HepG2 (cell line): ENCODE measurements at regions not wholly inside any gene's neighbourhood (a gene's known extent, or its start where the extent isn't known, plus 50 kb on each side); places are given as distances from the start of the nearest gene placed in this dataset.

Experiments used
- BRCA1 ChIP-seq: sonication (generic); formaldehyde crosslinking; IDR thresholded peaks from 2 replicates; pipeline ENCODE4 v1.4.0; 2020; ENCODE audit warnings: missing genetic modification reagents
- CHCHD3 ChIP-seq: sonication (generic); formaldehyde crosslinking; IDR thresholded peaks from 2 replicates; pipeline ENCODE4 v1.8.0; 2022; ENCODE audit warnings: mild to moderate bottlenecking, missing genetic modification reagents, moderate library complexity
- FOXK1 ChIP-seq: sonication (generic); formaldehyde crosslinking; IDR thresholded peaks from 2 replicates; pipeline ENCODE4 v1.4.0; 2020; ENCODE audit warnings: low read depth, missing genetic modification reagents, borderline replicate concordance
- FOXM1 ChIP-seq: sonication (generic); formaldehyde crosslinking; IDR thresholded peaks from 2 replicates; pipeline ENCODE4 v1.5.0; 2020; ENCODE audit warnings: missing genetic modification reagents
- MBD4 ChIP-seq: IDR thresholded peaks from 2 replicates; pipeline ENCODE4 v1.6.1; 2012; ENCODE audit warnings: low read length, inconsistent platforms, borderline replicate concordance
- SNAI1 ChIP-seq: sonication (generic); formaldehyde crosslinking; IDR thresholded peaks from 2 replicates; pipeline ENCODE4 v1.5.0; 2020; ENCODE audit warnings: mild to moderate bottlenecking, missing genetic modification reagents, borderline replicate concordance
- XBP1 ChIP-seq: sonication (generic); formaldehyde crosslinking; IDR thresholded peaks from 2 replicates; pipeline ENCODE4 v1.5.0; 2020; ENCODE audit warnings: missing genetic modification reagents
- ZFP41 ChIP-seq: sonication (generic); formaldehyde crosslinking; IDR thresholded peaks from 2 replicates; pipeline ENCODE4 v1.4.0; 2020; ENCODE audit warnings: mild to moderate bottlenecking, missing genetic modification reagents, borderline replicate concordance
- ZNF180 ChIP-seq: sonication (generic); formaldehyde crosslinking; IDR thresholded peaks from 2 replicates; pipeline ENCODE4 v1.4.0; 2020; ENCODE audit warnings: low read depth, missing genetic modification reagents, borderline replicate concordance
- ZNF205 ChIP-seq: IDR thresholded peaks from 2 replicates; pipeline ENCODE4 v1.6.1; 2018; ENCODE audit warnings: missing biosample characterization, missing genetic modification reagents
- ZNF232 ChIP-seq: sonication (generic); formaldehyde crosslinking; IDR thresholded peaks from 2 replicates; pipeline ENCODE4 v1.4.0; 2020; ENCODE audit warnings: missing genetic modification reagents, borderline replicate concordance
- ZNF30 ChIP-seq: sonication (generic); formaldehyde crosslinking; IDR thresholded peaks from 2 replicates; pipeline ENCODE4 v1.5.0; 2020; ENCODE audit warnings: mild to moderate bottlenecking, missing genetic modification reagents
- ZNF317 ChIP-seq: sonication (generic); formaldehyde crosslinking; IDR thresholded peaks from 2 replicates; pipeline ENCODE4 v1.5.0; 2020; ENCODE audit warnings: mild to moderate bottlenecking, missing genetic modification reagents
- ZNF432 ChIP-seq: sonication (generic); formaldehyde crosslinking; IDR thresholded peaks from 2 replicates; pipeline ENCODE4 v1.5.0; 2020; ENCODE audit warnings: missing genetic modification reagents, mild to moderate bottlenecking, borderline replicate concordance
- ZNF569 ChIP-seq: sonication (generic); formaldehyde crosslinking; IDR thresholded peaks from 2 replicates; pipeline ENCODE4 v1.5.0; 2020; ENCODE audit warnings: mild to moderate bottlenecking, missing genetic modification reagents, moderate library complexity, borderline replicate concordance
- ZNF615 ChIP-seq: sonication (generic); formaldehyde crosslinking; IDR thresholded peaks from 2 replicates; pipeline ENCODE4 v1.5.0; 2020; ENCODE audit warnings: mild to moderate bottlenecking, missing genetic modification reagents, borderline replicate concordance
- TF ChIP-seq, protein P1 (sequence below): sonication (generic); formaldehyde crosslinking; IDR thresholded peaks from 2 replicates; pipeline ENCODE4 v1.4.0; 2020; ENCODE audit warnings: low read depth, missing genetic modification reagents
- TF ChIP-seq, protein P2 (sequence below): sonication (generic); formaldehyde crosslinking; IDR thresholded peaks from 2 replicates; pipeline ENCODE4 v1.4.0; 2020; ENCODE audit warnings: missing genetic modification reagents
- TF ChIP-seq, protein P3 (sequence below): sonication (generic); formaldehyde crosslinking; IDR thresholded peaks from 2 replicates; pipeline ENCODE4 v1.4.0; 2020; ENCODE audit warnings: missing genetic modification reagents, borderline replicate concordance
- TF ChIP-seq, protein P4 (sequence below): sonication (generic); formaldehyde crosslinking; IDR thresholded peaks from 2 replicates; pipeline ENCODE4 v1.4.0; 2020; ENCODE audit warnings: mild to moderate bottlenecking, low read depth, missing genetic modification reagents

DNA sequence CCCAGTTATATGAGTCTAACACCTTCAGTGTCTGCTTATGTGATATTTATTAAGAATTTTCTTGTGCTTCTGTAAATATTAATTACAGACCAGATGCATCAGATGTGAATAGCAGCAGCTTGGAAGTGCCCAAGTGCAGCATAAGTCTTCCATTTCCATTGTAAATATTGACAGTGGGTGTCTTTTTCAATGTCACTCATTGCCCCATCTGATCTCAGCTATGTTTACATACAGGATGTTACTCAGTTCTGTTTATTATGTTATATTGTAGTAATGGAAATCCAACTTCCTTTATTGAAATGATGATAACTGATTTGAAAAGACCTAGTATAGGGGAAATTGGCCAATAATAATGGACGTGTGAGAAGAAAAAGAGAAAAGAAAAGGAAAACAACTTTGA is 296.7 kb downstream of the SAMD5 start (continued):
- TF ChIP-seq, protein P1, sequence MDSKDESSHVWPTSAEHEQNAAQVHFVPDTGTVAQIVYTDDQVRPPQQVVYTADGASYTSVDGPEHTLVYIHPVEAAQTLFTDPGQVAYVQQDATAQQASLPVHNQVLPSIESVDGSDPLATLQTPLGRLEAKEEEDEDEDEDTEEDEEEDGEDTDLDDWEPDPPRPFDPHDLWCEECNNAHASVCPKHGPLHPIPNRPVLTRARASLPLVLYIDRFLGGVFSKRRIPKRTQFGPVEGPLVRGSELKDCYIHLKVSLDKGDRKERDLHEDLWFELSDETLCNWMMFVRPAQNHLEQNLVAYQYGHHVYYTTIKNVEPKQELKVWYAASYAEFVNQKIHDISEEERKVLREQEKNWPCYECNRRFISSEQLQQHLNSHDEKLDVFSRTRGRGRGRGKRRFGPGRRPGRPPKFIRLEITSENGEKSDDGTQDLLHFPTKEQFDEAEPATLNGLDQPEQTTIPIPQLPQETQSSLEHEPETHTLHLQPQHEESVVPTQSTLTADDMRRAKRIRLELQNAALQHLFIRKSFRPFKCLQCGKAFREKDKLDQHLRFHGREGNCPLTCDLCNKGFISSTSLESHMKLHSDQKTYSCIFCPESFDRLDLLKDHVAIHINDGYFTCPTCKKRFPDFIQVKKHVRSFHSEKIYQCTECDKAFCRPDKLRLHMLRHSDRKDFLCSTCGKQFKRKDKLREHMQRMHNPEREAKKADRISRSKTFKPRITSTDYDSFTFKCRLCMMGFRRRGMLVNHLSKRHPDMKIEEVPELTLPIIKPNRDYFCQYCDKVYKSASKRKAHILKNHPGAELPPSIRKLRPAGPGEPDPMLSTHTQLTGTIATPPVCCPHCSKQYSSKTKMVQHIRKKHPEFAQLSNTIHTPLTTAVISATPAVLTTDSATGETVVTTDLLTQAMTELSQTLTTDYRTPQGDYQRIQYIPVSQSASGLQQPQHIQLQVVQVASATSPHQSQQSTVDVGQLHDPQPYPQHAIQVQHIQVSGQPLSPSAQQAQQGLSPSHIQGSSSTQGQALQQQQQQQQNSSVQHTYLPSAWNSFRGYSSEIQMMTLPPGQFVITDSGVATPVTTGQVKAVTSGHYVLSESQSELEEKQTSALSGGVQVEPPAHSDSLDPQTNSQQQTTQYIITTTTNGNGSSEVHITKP (CRISPR knock-in tag), result no peak
- no peak for TF ChIP-seq ZNF432
- TF ChIP-seq ZNF180, result no peak
- TF ChIP-seq ZNF569 (CRISPR knock-in tag), result no peak
- TF ChIP-seq ZNF232, result no peak
- TF ChIP-seq MBD4, result no peak
- no peak for TF ChIP-seq FOXM1 (CRISPR knock-in tag)
- peak; percentile 78; the same call in 1 of the 2 replicates for TF ChIP-seq FOXK1 (CRISPR knock-in tag)
- no peak for TF ChIP-seq ZNF30 (CRISPR knock-in tag)
- TF ChIP-seq ZFP41, result no peak
- no peak for TF ChIP-seq BRCA1 (CRISPR knock-in tag)
- TF ChIP-seq, protein P2, sequence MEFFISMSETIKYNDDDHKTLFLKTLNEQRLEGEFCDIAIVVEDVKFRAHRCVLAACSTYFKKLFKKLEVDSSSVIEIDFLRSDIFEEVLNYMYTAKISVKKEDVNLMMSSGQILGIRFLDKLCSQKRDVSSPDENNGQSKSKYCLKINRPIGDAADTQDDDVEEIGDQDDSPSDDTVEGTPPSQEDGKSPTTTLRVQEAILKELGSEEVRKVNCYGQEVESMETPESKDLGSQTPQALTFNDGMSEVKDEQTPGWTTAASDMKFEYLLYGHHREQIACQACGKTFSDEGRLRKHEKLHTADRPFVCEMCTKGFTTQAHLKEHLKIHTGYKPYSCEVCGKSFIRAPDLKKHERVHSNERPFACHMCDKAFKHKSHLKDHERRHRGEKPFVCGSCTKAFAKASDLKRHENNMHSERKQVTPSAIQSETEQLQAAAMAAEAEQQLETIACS (CRISPR knock-in tag), result no peak
- TF ChIP-seq CHCHD3 (CRISPR knock-in tag), result no peak
- TF ChIP-seq ZNF205 (CRISPR knock-in tag), result no peak
- no peak for TF ChIP-seq XBP1 (CRISPR knock-in tag)
- TF ChIP-seq, protein P3, sequence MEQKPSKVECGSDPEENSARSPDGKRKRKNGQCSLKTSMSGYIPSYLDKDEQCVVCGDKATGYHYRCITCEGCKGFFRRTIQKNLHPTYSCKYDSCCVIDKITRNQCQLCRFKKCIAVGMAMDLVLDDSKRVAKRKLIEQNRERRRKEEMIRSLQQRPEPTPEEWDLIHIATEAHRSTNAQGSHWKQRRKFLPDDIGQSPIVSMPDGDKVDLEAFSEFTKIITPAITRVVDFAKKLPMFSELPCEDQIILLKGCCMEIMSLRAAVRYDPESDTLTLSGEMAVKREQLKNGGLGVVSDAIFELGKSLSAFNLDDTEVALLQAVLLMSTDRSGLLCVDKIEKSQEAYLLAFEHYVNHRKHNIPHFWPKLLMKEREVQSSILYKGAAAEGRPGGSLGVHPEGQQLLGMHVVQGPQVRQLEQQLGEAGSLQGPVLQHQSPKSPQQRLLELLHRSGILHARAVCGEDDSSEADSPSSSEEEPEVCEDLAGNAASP (CRISPR knock-in tag), result peak; percentile 50; the same call in 1 of the 2 replicates
- TF ChIP-seq, protein P4, sequence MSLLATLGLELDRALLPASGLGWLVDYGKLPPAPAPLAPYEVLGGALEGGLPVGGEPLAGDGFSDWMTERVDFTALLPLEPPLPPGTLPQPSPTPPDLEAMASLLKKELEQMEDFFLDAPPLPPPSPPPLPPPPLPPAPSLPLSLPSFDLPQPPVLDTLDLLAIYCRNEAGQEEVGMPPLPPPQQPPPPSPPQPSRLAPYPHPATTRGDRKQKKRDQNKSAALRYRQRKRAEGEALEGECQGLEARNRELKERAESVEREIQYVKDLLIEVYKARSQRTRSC (CRISPR knock-in tag), result no peak
- TF ChIP-seq SNAI1 (CRISPR knock-in tag), result no peak
- TF ChIP-seq ZNF317, result no peak
- no peak for TF ChIP-seq ZNF615 (CRISPR knock-in tag)
